OCI-LY7 (cell line): ENCODE measurements at regions not wholly inside any gene's neighbourhood (a gene's known extent, or its start where the extent isn't known, plus 50 kb on each side); places are given as distances from the start of the nearest gene placed in this dataset.

Experiments
- BruUV-seq: library from RNA; stranded (reverse); fragments of 400-500 nt; replicated peaks from 2 replicates; lab custom pipeline; 2021; lab: Mats Ljungman, UMichigan
- CTCF ChIA-PET: fragments of 300-600 bp; sonication (Branson Sonifier 250); formaldehyde crosslinking; loops from one replicate; lab custom pipeline; 2022; ENCODE audit warnings: antibody characterized with exemption; ENCODE audit not compliant: unreplicated experiment; lab: Charles Lee
- POLR2A ChIA-PET: fragments of 300-600 bp; sonication (Branson Sonifier 250); formaldehyde crosslinking; loops from one replicate; lab custom pipeline; 2022; ENCODE audit warnings: antibody characterized with exemption; lab: Charles Lee
- DNase-seq: peaks from one replicate; pipeline ENCODE4 v3.0.0-alpha.2; 2015; ENCODE audit warnings: low spot score
- H2AFZ ChIP-seq: fragments of 200-600 bp; sonication (generic), shearing (Covaris generic); 2 replicates; pipeline ENCODE4 v1.6.1; 2014; ENCODE audit warnings: mild to moderate bottlenecking, antibody characterized with exemption, low read length, moderate library complexity
- H3K27ac ChIP-seq: fragments of 200-600 bp; sonication (generic); 2 replicates; pipeline ENCODE4 v1.5.1; 2014; ENCODE audit warnings: mixed run types, low read depth, mild to moderate bottlenecking, moderate library complexity, low read length, inconsistent platforms; ENCODE audit not compliant: poor library complexity, severe bottlenecking
- H3K36me3 ChIP-seq: fragments of 200-600 bp; sonication (generic); 2 replicates; pipeline ENCODE4 v1.6.1; 2014; ENCODE audit warnings: mild to moderate bottlenecking, antibody characterized with exemption, low read length, moderate library complexity, mixed read lengths; ENCODE audit not compliant: insufficient read depth
- H3K4me1 ChIP-seq: fragments of 200-600 bp; sonication (generic); 2 replicates; pipeline ENCODE4 v1.5.1; 2014; ENCODE audit warnings: mild to moderate bottlenecking, low read length; ENCODE audit not compliant: insufficient read depth, poor library complexity, severe bottlenecking
- H3K4me2 ChIP-seq: fragments of 200-600 bp; sonication (generic); 2 replicates; pipeline ENCODE4 v1.6.1; 2014; ENCODE audit warnings: mild to moderate bottlenecking, low read length
- H3K4me3 ChIP-seq: fragments of 200-600 bp; sonication (generic); 2 replicates; pipeline ENCODE4 v1.5.1; 2014; ENCODE audit warnings: mild to moderate bottlenecking, low read depth, low read length; ENCODE audit not compliant: poor library complexity, severe bottlenecking
- H3K79me2 ChIP-seq: fragments of 200-600 bp; sonication (generic); 2 replicates; pipeline ENCODE4 v1.6.1; 2016; ENCODE audit warnings: low read depth, mild to moderate bottlenecking, low read length, moderate library complexity, mixed read lengths; ENCODE audit not compliant: insufficient read depth
- H3K9me2 ChIP-seq: fragments of 200-600 bp; sonication (generic); 2 replicates; pipeline ENCODE4 v1.6.1; 2016; ENCODE audit warnings: mild to moderate bottlenecking, low read length, mixed read lengths; ENCODE audit not compliant: insufficient read depth
- H3K9me3 ChIP-seq: fragments of 200-600 bp; sonication (generic); 2 replicates; pipeline ENCODE4 v1.6.1; 2014; ENCODE audit warnings: mild to moderate bottlenecking, mixed run types, low read length, mixed read lengths
- H4K20me1 ChIP-seq: fragments of 200-600 bp; sonication (generic); 2 replicates; pipeline ENCODE4 v1.6.1; 2014; ENCODE audit warnings: mild to moderate bottlenecking, antibody characterized with exemption, low read length, moderate library complexity, mixed read lengths; ENCODE audit not compliant: insufficient read depth
- CTCF ChIP-seq: fragments of 200-600 bp; sonication (generic); conservative IDR thresholded peaks from 2 replicates; pipeline ENCODE4 v1.5.1; 2014; ENCODE audit warnings: mild to moderate bottlenecking, antibody characterized with exemption, low read length, moderate library complexity, mixed read lengths
- EZH2phosphoT487 ChIP-seq: fragments of 200-600 bp; sonication (generic); IDR thresholded peaks from 2 replicates; pipeline ENCODE4 v1.6.1; 2018; ENCODE audit warnings: low read depth, borderline replicate concordance, mild to moderate bottlenecking, mixed run types, antibody characterized with exemption, low read length, moderate library complexity, mixed read lengths
- intact Hi-C: fragments of 100-400 bp; cut with micrococcal nuclease; formaldehyde crosslinking; loops from one replicate; pipeline ENCODE4 v1.10.0; 2022; ENCODE audit not compliant: unreplicated experiment

GRCh38 chr11:116535120-116535519 is 237.7 kb downstream of the BUD13 start:
- Histone ChIP-seq H3K4me3 (no peak overlapping the region), H4K20me1 (no peaks in the 10 kb centered on the region), H3K9me2 (no peaks in the 10 kb centered on the region), H2AFZ (no peak overlapping the region), H3K9me3 (no peaks in the 10 kb centered on the region), H3K4me2 (no peak overlapping the region), H3K79me2 (no peaks in the 10 kb centered on the region), H3K36me3 (no peaks in the 10 kb centered on the region), H3K27ac (no peak overlapping the region), H3K4me1 (no peaks in the 10 kb centered on the region)
- intact Hi-C loops: no loop called here
- TF ChIP-seq CTCF (no peak), EZH2phosphoT487 (no peak)
- no TSS peak for BruUV-seq
- ChIA-PET POLR2A (no interaction called here), CTCF (no interaction called here)
- no peak for DNase-seq

- DNase-seq: no peak
- Histone ChIP-seq H3K79me2 (no peaks in the 10 kb centered on the region), H3K9me3 (no peaks in the 10 kb centered on the region), H3K27ac (no peak overlapping the region), H3K36me3 (no peaks in the 10 kb centered on the region), H3K4me1 (no peaks in the 10 kb centered on the region), H3K4me2 (no peak overlapping the region), H2AFZ (no peak overlapping the region), H3K9me2 (no peaks in the 10 kb centered on the region), H4K20me1 (no peaks in the 10 kb centered on the region), H3K4me3 (no peak overlapping the region)
- no TSS peak for BruUV-seq
- POLR2A ChIA-PET: no interaction called here
- intact Hi-C loops: no loop called here
- no peak for TF ChIP-seq CTCF
- no peak for TF ChIP-seq EZH2phosphoT487
- CTCF ChIA-PET: no interaction called here
Measured at GRCh38 chr11:116534270-116534975, 238.4 kb downstream of the BUD13 start.

GRCh38 chr11:116533186-116533825 is 239.5 kb downstream of the BUD13 start:
- DNase-seq: no peak
- Histone ChIP-seq H3K9me2 (no peaks in the 10 kb centered on the region), H3K79me2 (no peaks in the 10 kb centered on the region), H3K36me3 (no peaks in the 10 kb centered on the region), H3K4me3 (no peak overlapping the region), H2AFZ (no peak overlapping the region), H3K4me2 (no peak overlapping the region), H3K27ac (no peak overlapping the region), H4K20me1 (no peaks in the 10 kb centered on the region), H3K9me3 (no peaks in the 10 kb centered on the region), H3K4me1 (no peaks in the 10 kb centered on the region)
- ChIA-PET POLR2A (no interaction called here), CTCF (no interaction called here)
- intact Hi-C loops: no loop called here
- TF ChIP-seq CTCF: no peak
- no peak for TF ChIP-seq EZH2phosphoT487
- BruUV-seq: no TSS peak
